HG02571 (cell line): ENCODE measurements at regions not wholly inside any gene's neighbourhood (a gene's known extent, or its start where the extent isn't known, plus 50 kb on each side); places are given as distances from the start of the nearest gene placed in this dataset.

Source experiments
- ATAC-seq: cut with Tn5 transposase; IDR thresholded peaks from one replicate; pipeline ENCODE4 v1.9.1; 2021; ENCODE audit warnings: mild to moderate bottlenecking, moderate library complexity; ENCODE audit not compliant: unreplicated experiment

- no peak for ATAC-seq
Measured at GRCh38 chr5:2141254-2142000, 258.7 kb upstream of the IRX4 start.

GRCh38 chr5:2140501-2141175 is 257.9 kb upstream of the IRX4 start:
- no peak for ATAC-seq

GRCh38 chr5:2139478-2139877 is 256.8 kb upstream of the IRX4 start:
- ATAC-seq, result no peak

GRCh38 chr5:2138896-2139295 is 256.2 kb upstream of the IRX4 start:
- no peak for ATAC-seq

GRCh38 chr5:2137444-2138050 is 254.8 kb upstream of the IRX4 start:
- no peak for ATAC-seq

GRCh38 chr5:2136728-2137333 is 254.1 kb upstream of the IRX4 start:
- no peak for ATAC-seq

GRCh38 chr5:2135833-2136232 is 253.1 kb upstream of the IRX4 start:
- ATAC-seq, result no peak

- ATAC-seq, result no peak
Measured at GRCh38 chr5:2135354-2135753, 252.6 kb upstream of the IRX4 start.

GRCh38 chr5:2134543-2135292 is 252.0 kb upstream of the IRX4 start:
- ATAC-seq, result no peak

- ATAC-seq, result no peak
Measured at GRCh38 chr5:2133936-2134335, 251.2 kb upstream of the IRX4 start.

GRCh38 chr5:2133080-2133479 is 250.4 kb upstream of the IRX4 start:
- no peak for ATAC-seq

GRCh38 chr5:2132497-2132847 is 249.7 kb upstream of the IRX4 start:
- ATAC-seq, result no peak

- no peak for ATAC-seq
Measured at GRCh38 chr5:2131826-2132496, 249.2 kb upstream of the IRX4 start.

GRCh38 chr5:2131196-2131595 is 248.5 kb upstream of the IRX4 start:
- no peak for ATAC-seq

GRCh38 chr5:2130361-2130760 is 247.6 kb upstream of the IRX4 start:
- no peak for ATAC-seq

- no peak for ATAC-seq
Measured at GRCh38 chr5:2129568-2130272, 247.0 kb upstream of the IRX4 start.

GRCh38 chr5:2128686-2129355 is 246.1 kb upstream of the IRX4 start:
- no peak for ATAC-seq

- ATAC-seq, result no peak
Measured at GRCh38 chr5:2126512-2126911, 243.8 kb upstream of the IRX4 start.

- ATAC-seq, result no peak
Measured at GRCh38 chr5:2125901-2126265, 243.2 kb upstream of the IRX4 start.
